ENCODE measurements at regions not wholly inside any gene's neighbourhood (a gene's known extent, or its start where the extent isn't known, plus 50 kb on each side); places are given as distances from the start of the nearest gene placed in this dataset.

GRCh38 chr20:58153121-58153520, 75.3 kb downstream of the ANKRD60 start:
- no peak for DNase-seq (ENCODE audit: low spot score)
- Mint-ChIP-seq H3K4me1 (ENCODE audit: low read depth) (peaks cover 3% of the 10 kb centered on the region), H3K27me3 (ENCODE audit: low read depth) (peaks cover 22% of the 10 kb centered on the region), H3K9me3 (ENCODE audit: low read depth) (no peaks in the 10 kb centered on the region), H3K36me3 (ENCODE audit: low read depth) (peaks cover under 1% of the 10 kb centered on the region), H3K4me3 (ENCODE audit: unreplicated experiment) (no peak overlapping the region), H3K27ac (ENCODE audit: unreplicated experiment) (no peak overlapping the region)
- no peak for TF ChIP-seq CTCF (IDR thresholded peaks at IDR 0.05)

- Mint-ChIP-seq H3K4me1 (ENCODE audit: low read depth) (peaks cover 15% of the 10 kb centered on the region), H3K4me3 (ENCODE audit: unreplicated experiment) (no peak overlapping the region), H3K27me3 (ENCODE audit: low read depth) (peaks cover 27% of the 10 kb centered on the region), H3K27ac (ENCODE audit: unreplicated experiment) (no peak overlapping the region), H3K9me3 (ENCODE audit: low read depth) (peaks cover 7% of the 10 kb centered on the region), H3K36me3 (ENCODE audit: low read depth) (peaks cover 8% of the 10 kb centered on the region)
- DNase-seq (ENCODE audit: low spot score): no peak
- TF ChIP-seq CTCF (IDR thresholded peaks at IDR 0.05): no peak
Measured at GRCh38 chr20:58150772-58151171, 77.7 kb downstream of the ANKRD60 start.

GRCh38 chr20:58149437-58150091, 78.9 kb downstream of the ANKRD60 start:
- H3K9me3 Mint-ChIP-seq (ENCODE audit: low read depth): peaks cover 7% of the 10 kb centered on the region
- DNase-seq (ENCODE audit: low spot score): no peak
- no peak overlapping the region for H3K4me3 Mint-ChIP-seq (ENCODE audit: unreplicated experiment)
- peaks cover 8% of the 10 kb centered on the region for H3K36me3 Mint-ChIP-seq (ENCODE audit: low read depth)
- H3K27ac Mint-ChIP-seq (ENCODE audit: unreplicated experiment): no peak overlapping the region
- peaks cover 27% of the 10 kb centered on the region for H3K27me3 Mint-ChIP-seq (ENCODE audit: low read depth)
- no peak for TF ChIP-seq CTCF (IDR thresholded peaks at IDR 0.05)
- H3K4me1 Mint-ChIP-seq (ENCODE audit: low read depth): peaks cover 17% of the 10 kb centered on the region

GRCh38 chr20:58148891-58149290, 79.6 kb downstream of the ANKRD60 start:
- H3K27me3 Mint-ChIP-seq (ENCODE audit: low read depth): peaks cover 26% of the 10 kb centered on the region
- TF ChIP-seq CTCF (IDR thresholded peaks at IDR 0.05): no peak
- H3K9me3 Mint-ChIP-seq (ENCODE audit: low read depth): peaks cover 7% of the 10 kb centered on the region
- H3K27ac Mint-ChIP-seq (ENCODE audit: unreplicated experiment): no peak overlapping the region
- DNase-seq (ENCODE audit: low spot score): no peak
- no peak overlapping the region for H3K4me3 Mint-ChIP-seq (ENCODE audit: unreplicated experiment)
- peaks cover 17% of the 10 kb centered on the region for H3K4me1 Mint-ChIP-seq (ENCODE audit: low read depth)
- H3K36me3 Mint-ChIP-seq (ENCODE audit: low read depth): peaks cover 8% of the 10 kb centered on the region

- H3K27me3 Mint-ChIP-seq (ENCODE audit: low read depth): peaks cover 19% of the 10 kb centered on the region
- TF ChIP-seq CTCF (IDR thresholded peaks at IDR 0.05): no peak
- peaks cover 7% of the 10 kb centered on the region for H3K9me3 Mint-ChIP-seq (ENCODE audit: low read depth)
- no peak overlapping the region for H3K27ac Mint-ChIP-seq (ENCODE audit: unreplicated experiment)
- H3K36me3 Mint-ChIP-seq (ENCODE audit: low read depth): peaks cover 8% of the 10 kb centered on the region
- peaks cover 17% of the 10 kb centered on the region for H3K4me1 Mint-ChIP-seq (ENCODE audit: low read depth)
- no peak for DNase-seq (ENCODE audit: low spot score)
- no peak overlapping the region for H3K4me3 Mint-ChIP-seq (ENCODE audit: unreplicated experiment)
Measured at GRCh38 chr20:58147628-58148370, 80.7 kb downstream of the ANKRD60 start.

Measured in chondrocyte (in vitro differentiated cells).